A549 (cell line): ENCODE measurements at regions not wholly inside any gene's neighbourhood (a gene's known extent, or its start where the extent isn't known, plus 50 kb on each side); places are given as distances from the start of the nearest gene placed in this dataset.

Experiments used
- ATAC-seq, 2 experiments: fragments of 200-7000 bp in 1 of 2; fragments of >200 bp in 1 of 2; cut with Nextera tagmentation in 1 of 2; cut with Tn5 transposase in 1 of 2; 3 replicates each; pipeline versions ENCODE4 v1.8.0 to v1.9.1; 2018 to 2020; ENCODE audit warnings: mild to moderate bottlenecking in 1 of 2, moderate library complexity in 1 of 2
- CTCF ChIA-PET: fragments of 300-600 bp; sonication (Branson Sonifier 250); formaldehyde crosslinking; extraction: SDS; loops from one replicate; lab custom pipeline; 2021; ENCODE audit warnings: antibody characterized with exemption, inconsistent platforms; lab: Yijun Ruan, JAX
- POLR2A ChIA-PET: fragments of 350-600 bp; formaldehyde crosslinking; extraction: SDS; loops from one replicate; lab custom pipeline; 2021; ENCODE audit warnings: antibody characterized with exemption, inconsistent platforms; lab: Yijun Ruan, JAX
- DNase-seq, 2 experiments: peaks; one replicate each; pipeline versions ENCODE4 v3.0.0 to v3.0.0-alpha.2; 2011 to 2016; ENCODE audit warnings: low read depth in 1 of 2, low spot score in 1 of 2
- FAIRE-seq: peaks from 2 replicates; lab custom pipeline; 2011; peaks lifted over from hg19 to GRCh38; lab: Jason Lieb, UNC
- H3K27ac ChIP-seq, 2 experiments: fragments of >200 bp; sonication (Bioruptor Twin); formaldehyde crosslinking; 3 replicates each; pipeline ENCODE4 v1.5.1; 2016 to 2017
- H3K4me1 ChIP-seq: fragments of >200 bp; sonication (Bioruptor Twin); formaldehyde crosslinking; 3 replicates; pipeline ENCODE4 v1.6.1; 2016
- H3K4me2 ChIP-seq: fragments of >200 bp; sonication (Bioruptor Twin); formaldehyde crosslinking; 3 replicates; pipeline ENCODE4 v1.6.1; 2016
- H3K4me3 ChIP-seq: fragments of >200 bp; sonication (Bioruptor Twin); formaldehyde crosslinking; 3 replicates; pipeline ENCODE4 v1.5.1; 2016
- H3K9me3 ChIP-seq: fragments of >200 bp; sonication (Bioruptor Twin); formaldehyde crosslinking; 3 replicates; pipeline ENCODE4 v1.6.1; 2016
- BHLHE40 ChIP-seq: IDR thresholded peaks from 2 replicates; pipeline ENCODE4 v1.6.1; 2012; ENCODE audit warnings: low read depth, low read length, inconsistent platforms
- E2F6 ChIP-seq: IDR thresholded peaks from 2 replicates; pipeline ENCODE4 v1.6.1; 2012; ENCODE audit warnings: low read depth, borderline replicate concordance
- EHMT2 ChIP-seq: fragments of 200-600 bp; sonication (generic); IDR thresholded peaks from 2 replicates; pipeline ENCODE4 v1.6.1; 2016; ENCODE audit warnings: antibody characterized with exemption, low read depth, mild to moderate bottlenecking, moderate library complexity
- EP300 ChIP-seq, 2 experiments: fragments of >200 bp; sonication (Bioruptor Twin); formaldehyde crosslinking; IDR thresholded peaks; 2 replicates in 1 of 2; 3 replicates in 1 of 2; pipeline ENCODE4 v1.6.1; 2016 to 2017
- FOXS1 ChIP-seq: fragments of 250-450 bp; sonication (Bioruptor Pico); IDR thresholded peaks from 2 replicates; pipeline ENCODE4 v1.5.0; 2020; ENCODE audit warnings: mild to moderate bottlenecking, moderate library complexity
- JUN ChIP-seq, 2 experiments: fragments of >200 bp; sonication (Bioruptor Twin); formaldehyde crosslinking; IDR thresholded peaks; 2 replicates in 1 of 2; 3 replicates in 1 of 2; pipeline ENCODE4 v1.6.1; 2016 to 2017
- JUNB ChIP-seq: fragments of >200 bp; sonication (Bioruptor Twin); formaldehyde crosslinking; IDR thresholded peaks from 2 replicates; pipeline ENCODE4 v1.6.1; 2016
- KDM1A ChIP-seq: fragments of 200-600 bp; sonication (generic); IDR thresholded peaks from 2 replicates; pipeline ENCODE4 v1.6.1; 2016; ENCODE audit warnings: low read depth, mild to moderate bottlenecking
- MAFK ChIP-seq: fragments of 450-650 bp; IDR thresholded peaks from 2 replicates; pipeline ENCODE4 v1.6.1; 2014; ENCODE audit not compliant: partially characterized antibody
- MAZ ChIP-seq: fragments of 150-350 bp; IDR thresholded peaks from 2 replicates; pipeline ENCODE4 v1.6.1; 2014; ENCODE audit warnings: antibody characterized with exemption, low read depth, low read length, borderline replicate concordance
- NFE2L2 ChIP-seq: fragments of 150-350 bp; conservative IDR thresholded peaks from 2 replicates; pipeline ENCODE4 v1.6.1; 2014; ENCODE audit warnings: low read length
- NPAS2 ChIP-seq: fragments of 250-450 bp; sonication (Bioruptor Pico); IDR thresholded peaks from 2 replicates; pipeline ENCODE4 v1.8.0; 2022; ENCODE audit warnings: mild to moderate bottlenecking, moderate library complexity, borderline replicate concordance
- PBX3 ChIP-seq: IDR thresholded peaks from 2 replicates; pipeline ENCODE4 v1.6.1; 2012
- RAD21 ChIP-seq, 2 experiments: fragments of >200 bp in 1 of 2; sonication (Bioruptor Twin) in 1 of 2; formaldehyde crosslinking in 1 of 2; IDR thresholded peaks in 1 of 2; conservative IDR thresholded peaks in 1 of 2; 2 replicates in 1 of 2; 3 replicates in 1 of 2; pipeline ENCODE4 v1.6.1; 2012 to 2018; ENCODE audit warnings: inconsistent platforms in 1 of 2
- RARB ChIP-seq: fragments of 250-450 bp; sonication (Bioruptor Pico); IDR thresholded peaks from 2 replicates; pipeline ENCODE4 v1.8.0; 2021; ENCODE audit warnings: mild to moderate bottlenecking, moderate library complexity
- RCOR1 ChIP-seq: fragments of 150-350 bp; IDR thresholded peaks from 2 replicates; pipeline ENCODE4 v1.6.1; 2014; ENCODE audit warnings: antibody characterized with exemption, low read length, low read depth
- RFX5 ChIP-seq: fragments of 450-650 bp; IDR thresholded peaks from 2 replicates; pipeline ENCODE4 v1.7.1; 2014; ENCODE audit warnings: antibody characterized with exemption, mild to moderate bottlenecking, moderate library complexity
- RNF2 ChIP-seq: fragments of 200-600 bp; sonication (generic); IDR thresholded peaks from 2 replicates; pipeline ENCODE4 v1.6.1; 2016; ENCODE audit warnings: low read depth, mild to moderate bottlenecking, antibody characterized with exemption, moderate library complexity, borderline replicate concordance
- SMC3 ChIP-seq: fragments of >200 bp; sonication (Bioruptor Twin); formaldehyde crosslinking; IDR thresholded peaks from 3 replicates; pipeline ENCODE4 v1.6.1; 2018; ENCODE audit warnings: inconsistent platforms
- ZC3H11A ChIP-seq: fragments of 450-650 bp; IDR thresholded peaks from 2 replicates; pipeline ENCODE4 v1.6.1; 2014; ENCODE audit warnings: antibody characterized with exemption, mild to moderate bottlenecking
- ZFP36 ChIP-seq: fragments of 450-650 bp; IDR thresholded peaks from 2 replicates; pipeline ENCODE4 v1.6.1; 2014; ENCODE audit warnings: borderline replicate concordance; ENCODE audit not compliant: partially characterized antibody
- ZNF302 ChIP-seq: fragments of 250-450 bp; sonication (Bioruptor Pico); IDR thresholded peaks from 2 replicates; pipeline ENCODE4 v1.9.0; 2021; ENCODE audit warnings: inconsistent platforms, mild to moderate bottlenecking, moderate library complexity
- WGBS: methylation state at CpG from one replicate; pipeline ENCODE4 v1.1.6; 2017; ENCODE audit errors: missing lambda C conversion rate; 5-methylcytosine and 5-hydroxymethylcytosine counted together
- TF ChIP-seq, protein P1 (sequence below): fragments of >200 bp; sonication (Bioruptor Twin); formaldehyde crosslinking; IDR thresholded peaks from 2 replicates; pipeline ENCODE4 v1.6.1; 2016
- TF ChIP-seq, protein P2 (sequence below): fragments of 250-450 bp; sonication (Bioruptor Pico); IDR thresholded peaks from 2 replicates; pipeline ENCODE4 v1.5.0; 2020; ENCODE audit warnings: low read depth, mild to moderate bottlenecking, moderate library complexity
- TF ChIP-seq, protein P3 (sequence below): fragments of >200 bp; sonication (Bioruptor Twin); formaldehyde crosslinking; IDR thresholded peaks from 3 replicates; pipeline ENCODE4 v1.6.1; 2016

- 0% methylated on average over 1 of the region's 1 CpG for WGBS
- no peaks in the 10 kb centered on the region for H3K9me3 ChIP-seq
- ChIA-PET POLR2A (no interaction called here), CTCF (no interaction called here)
- ATAC-seq (peak; percentile 79 to 94), DNase-seq (peak; percentile 8 to 72), FAIRE-seq (no peak)
- TF ChIP-seq PBX3: no peak
- H3K4me1 ChIP-seq: 0 out of 3 replicates have a peak, but pooled peaks cover 4% of the 10 kb centered on the region
- H3K27ac ChIP-seq: peak overlapping the region; percentile 50 to 58; a peak in 3 of 6 replicates
- peak overlapping the region; percentile 38; the same call in 2 of the 3 replicates for H3K4me2 ChIP-seq
- no peak overlapping the region for H3K4me3 ChIP-seq
These were observed 673.2 kb downstream of the CDH18 start for GRCh38 chr5:19314840-19315239.

DNA sequence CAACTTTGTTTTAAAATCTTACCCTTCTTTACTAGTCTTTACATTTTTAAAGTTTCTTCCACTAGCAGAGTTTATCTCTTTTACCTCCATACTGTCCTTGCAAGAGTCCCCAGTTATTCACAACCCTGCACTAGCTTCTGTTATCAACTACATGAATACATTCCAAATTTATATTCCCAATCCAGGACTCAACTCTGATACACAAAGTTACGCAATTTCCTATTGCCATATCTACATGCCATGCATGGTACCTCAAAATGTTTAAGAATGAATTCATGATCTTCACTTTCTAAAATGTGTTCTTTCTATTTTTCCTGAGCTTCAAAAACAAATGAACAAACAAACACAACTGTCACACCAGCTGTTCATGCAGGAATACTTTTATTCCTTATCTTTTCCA lies 668.7 kb downstream of the CDH18 start:
- CTCF ChIA-PET: no interaction called here
- Histone ChIP-seq H3K4me3 (no peak overlapping the region), H3K9me3 (no peaks in the 10 kb centered on the region), H3K4me2 (no peak overlapping the region), H3K4me1 (0 out of 3 replicates have a peak, but pooled peaks cover 9% of the 10 kb centered on the region), H3K27ac (no peak overlapping the region)
- no peak for ATAC-seq
- WGBS: 76% methylated on average over 1 of the region's 1 CpG
- FAIRE-seq: no peak
- DNase-seq: no peak
- TF ChIP-seq JUN (IDR thresholded peaks at IDR 0.05) (no peak), NPAS2 (CRISPR knock-in tag) (no peak), E2F6 (no peak), PBX3 (no peak), NFE2L2 (no peak), EP300 (IDR thresholded peaks at IDR 0.05) (no peak)
- POLR2A ChIA-PET: no interaction called here

GRCh38 chr5:19322716-19323485 lies 665.1 kb downstream of the CDH18 start:
- Histone ChIP-seq H3K27ac (peak overlapping the region; percentile 29 to 45; a peak in 3 of 6 replicates), H3K9me3 (no peaks in the 10 kb centered on the region), H3K4me2 (0 out of 3 replicates have a peak overlapping the region, but pooled peaks have one; percentile 6), H3K4me3 (no peak overlapping the region), H3K4me1 (0 out of 3 replicates have a peak, but pooled peaks cover 4% of the 10 kb centered on the region)
- ChIA-PET CTCF (no interaction called here), POLR2A (no interaction called here)
- 16% methylated on average over 4 of the region's 4 CpGs for WGBS
- DNase-seq (peak; percentile 14 to 39), FAIRE-seq (no peak), ATAC-seq (peak; percentile 30 to 64; a peak in 2 of 6 replicates)
- TF ChIP-seq, protein P1, sequence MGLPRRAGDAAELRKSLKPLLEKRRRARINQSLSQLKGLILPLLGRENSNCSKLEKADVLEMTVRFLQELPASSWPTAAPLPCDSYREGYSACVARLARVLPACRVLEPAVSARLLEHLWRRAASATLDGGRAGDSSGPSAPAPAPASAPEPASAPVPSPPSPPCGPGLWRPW: no peak
- TF ChIP-seq, protein P2, sequence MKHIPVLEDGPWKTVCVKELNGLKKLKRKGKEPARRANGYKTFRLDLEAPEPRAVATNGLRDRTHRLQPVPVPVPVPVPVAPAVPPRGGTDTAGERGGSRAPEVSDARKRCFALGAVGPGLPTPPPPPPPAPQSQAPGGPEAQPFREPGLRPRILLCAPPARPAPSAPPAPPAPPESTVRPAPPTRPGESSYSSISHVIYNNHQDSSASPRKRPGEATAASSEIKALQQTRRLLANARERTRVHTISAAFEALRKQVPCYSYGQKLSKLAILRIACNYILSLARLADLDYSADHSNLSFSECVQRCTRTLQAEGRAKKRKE: no peak
- no peak for TF ChIP-seq FOXS1
- TF ChIP-seq EP300 (IDR thresholded peaks at IDR 0.05): no peak
- no peak for TF ChIP-seq JUNB
- no peak for TF ChIP-seq RFX5
- TF ChIP-seq MAFK: peak; percentile 65
- no peak for TF ChIP-seq KDM1A
- no peak for TF ChIP-seq EHMT2
- TF ChIP-seq, all 56 proteins: peak for 1

DNA sequence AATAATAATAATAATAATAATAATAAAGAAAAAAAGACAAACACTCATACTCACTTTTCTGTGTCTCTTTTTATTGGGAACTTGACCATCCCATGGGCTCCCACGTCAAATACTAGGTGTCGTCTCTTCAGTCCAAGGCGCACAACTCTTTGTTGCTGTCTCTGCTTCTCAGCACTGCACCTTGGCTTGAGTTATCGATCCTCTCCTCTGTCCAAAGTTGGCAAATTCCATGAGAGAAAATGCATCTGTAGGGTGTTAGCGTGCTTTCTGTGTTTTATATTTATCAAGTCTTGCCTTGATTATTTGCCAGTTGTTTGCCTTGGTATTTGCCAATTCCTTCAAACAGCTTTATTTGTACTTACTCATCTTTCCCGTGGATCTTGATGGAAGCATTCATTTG lies 653.7 kb downstream of the CDH18 start:
- no peak overlapping the region for H3K4me3 ChIP-seq
- ChIA-PET CTCF (no interaction called here), POLR2A (no interaction called here)
- 33% methylated on average over 6 of the region's 6 CpGs for WGBS
- H3K9me3 ChIP-seq: no peaks in the 10 kb centered on the region
- ATAC-seq: no peak
- DNase-seq: no peak
- no peak for FAIRE-seq
- H3K4me2 ChIP-seq: no peak overlapping the region
- H3K4me1 ChIP-seq: no peaks in the 10 kb centered on the region
- no peak overlapping the region for H3K27ac ChIP-seq
- no peak for TF ChIP-seq ZC3H11A
- TF ChIP-seq MAZ: no peak
- no peak for TF ChIP-seq BHLHE40
- TF ChIP-seq, protein P3, sequence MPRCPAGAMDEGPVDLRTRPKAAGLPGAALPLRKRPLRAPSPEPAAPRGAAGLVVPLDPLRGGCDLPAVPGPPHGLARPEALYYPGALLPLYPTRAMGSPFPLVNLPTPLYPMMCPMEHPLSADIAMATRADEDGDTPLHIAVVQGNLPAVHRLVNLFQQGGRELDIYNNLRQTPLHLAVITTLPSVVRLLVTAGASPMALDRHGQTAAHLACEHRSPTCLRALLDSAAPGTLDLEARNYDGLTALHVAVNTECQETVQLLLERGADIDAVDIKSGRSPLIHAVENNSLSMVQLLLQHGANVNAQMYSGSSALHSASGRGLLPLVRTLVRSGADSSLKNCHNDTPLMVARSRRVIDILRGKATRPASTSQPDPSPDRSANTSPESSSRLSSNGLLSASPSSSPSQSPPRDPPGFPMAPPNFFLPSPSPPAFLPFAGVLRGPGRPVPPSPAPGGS: no peak
- no peak for TF ChIP-seq SMC3
- TF ChIP-seq RAD21 (conservative IDR thresholded peaks at IDR 0.05 in 1 of 2, IDR thresholded peaks at IDR 0.05 in 1 of 2): no peak
- no peak for TF ChIP-seq RARB (CRISPR knock-in tag)
- TF ChIP-seq NPAS2 (CRISPR knock-in tag): no peak
- TF ChIP-seq RNF2: no peak
- no peak for TF ChIP-seq ZFP36
- TF ChIP-seq RCOR1: no peak
- no peak for TF ChIP-seq ZNF302 (CRISPR knock-in tag)
